GM23338 (cell line): ENCODE measurements at regions not wholly inside any gene's neighbourhood (a gene's known extent, or its start where the extent isn't known, plus 50 kb on each side); places are given as distances from the start of the nearest gene placed in this dataset.

Experiments
- CTCF ChIP-seq, 2 experiments: fragments of 200-600 bp in 1 of 2; sonication (generic) in 1 of 2; conservative IDR thresholded peaks; 2 replicates each; pipeline versions ENCODE4 v1.5.1 to v1.6.1; 2016 to 2017; ENCODE audit warnings: antibody characterized with exemption in 2 of 2, low read depth in 2 of 2, mild to moderate bottlenecking in 2 of 2, moderate library complexity in 1 of 2
- EZH2 ChIP-seq: fragments of 200-600 bp; sonication (generic); IDR thresholded peaks from one replicate; pipeline ENCODE4 v1.8.0; 2017; ENCODE audit warnings: antibody characterized with exemption, mild to moderate bottlenecking, low read depth; ENCODE audit not compliant: unreplicated experiment
- NANOG ChIP-seq: IDR thresholded peaks from 2 replicates; pipeline ENCODE4 v1.6.1; 2016; ENCODE audit warnings: antibody characterized with exemption, borderline replicate concordance
- POLR2AphosphoS5 ChIP-seq: IDR thresholded peaks from 2 replicates; pipeline ENCODE4 v1.6.1; 2016; ENCODE audit warnings: antibody characterized with exemption, low read depth
- REST ChIP-seq: IDR thresholded peaks from one replicate; pipeline ENCODE4 v1.6.1; 2018; ENCODE audit warnings: antibody characterized with exemption; ENCODE audit not compliant: unreplicated experiment
- ZNF462 ChIP-seq: fragments of 250-450 bp; sonication (Bioruptor Pico); IDR thresholded peaks from 2 replicates; pipeline ENCODE4 v1.5.0; 2020; ENCODE audit warnings: mild to moderate bottlenecking, moderate library complexity

- no peak for TF ChIP-seq CTCF (conservative IDR thresholded peaks at IDR 0.05; ENCODE audit: low read depth in 2 of 2)
- no peak for TF ChIP-seq REST
- TF ChIP-seq NANOG = no peak
- no peak for TF ChIP-seq POLR2AphosphoS5
- TF ChIP-seq EZH2 = no peak
- no peak for TF ChIP-seq ZNF462 (CRISPR knock-in tag)
Measured at GRCh38 chr7:117942780-117943179, 69.5 kb upstream of the CTTNBP2 start.
